H9 (cell line): ENCODE measurements at regions not wholly inside any gene's neighbourhood (a gene's known extent, or its start where the extent isn't known, plus 50 kb on each side); places are given as distances from the start of the nearest gene placed in this dataset.
"Not testable (repeated sequence)": the region's sequence is repeated elsewhere in the genome, so short reads cannot be mapped to it uniquely, and the experiment has no call there.

Experiments used
- DNase-seq: peaks from one replicate; pipeline ENCODE4 v3.0.0-alpha.2; 2017
- H2AFZ ChIP-seq: one replicate; pipeline ENCODE4 v1.6.1; 2013; ENCODE audit warnings: mild to moderate bottlenecking, low read length, control low read depth, moderate library complexity
- H2AK5ac ChIP-seq: 2 replicates; pipeline ENCODE4 v1.6.1; 2013; ENCODE audit warnings: low read length, control low read depth, mixed read lengths; ENCODE audit not compliant: insufficient read length
- H2BK120ac ChIP-seq: one replicate; pipeline ENCODE4 v1.6.1; 2013; ENCODE audit warnings: low read depth, mild to moderate bottlenecking, low read length, control low read depth, inconsistent platforms; ENCODE audit not compliant: poor library complexity, severe bottlenecking
- H2BK12ac ChIP-seq: 2 replicates; pipeline ENCODE4 v1.6.1; 2013; ENCODE audit warnings: low read length, control low read depth, mixed read lengths, low read depth; ENCODE audit not compliant: insufficient read length
- H2BK15ac ChIP-seq: 2 replicates; pipeline ENCODE4 v1.6.1; 2013; ENCODE audit warnings: low read depth, low read length, control low read depth
- H2BK20ac ChIP-seq: one replicate; pipeline ENCODE4 v1.6.1; 2013; ENCODE audit warnings: low read depth, mild to moderate bottlenecking, low read length, control low read depth, inconsistent platforms; ENCODE audit not compliant: poor library complexity, severe bottlenecking
- H2BK5ac ChIP-seq: 2 replicates; pipeline ENCODE4 v1.6.1; 2013; ENCODE audit warnings: low read length, control low read depth, mixed read lengths; ENCODE audit not compliant: insufficient read length
- H3K14ac ChIP-seq: 2 replicates; pipeline ENCODE4 v1.6.1; 2013; ENCODE audit warnings: low read length, control low read depth; ENCODE audit not compliant: insufficient read depth
- H3K18ac ChIP-seq: 2 replicates; pipeline ENCODE4 v1.6.1; 2013; ENCODE audit warnings: low read depth, mild to moderate bottlenecking, mixed read lengths, low read length, control low read depth; ENCODE audit not compliant: insufficient read length
- H3K23ac ChIP-seq: 2 replicates; pipeline ENCODE4 v1.6.1; 2013; ENCODE audit warnings: low read length, control low read depth, mixed read lengths, low read depth; ENCODE audit not compliant: insufficient read length
- H3K23me2 ChIP-seq: 2 replicates; pipeline ENCODE4 v1.6.1; 2013; ENCODE audit warnings: low read depth, mild to moderate bottlenecking, mixed read lengths, low read length, control low read depth; ENCODE audit not compliant: insufficient read length, poor library complexity, severe bottlenecking
- H3K27ac ChIP-seq: 2 replicates; pipeline ENCODE4 v1.5.1; 2013; ENCODE audit warnings: low read length, control low read depth, mixed read lengths, low read depth; ENCODE audit not compliant: insufficient read length
- H3K27me3 ChIP-seq: 2 replicates; pipeline ENCODE4 v1.6.1; 2013; ENCODE audit warnings: low read length, control low read depth, inconsistent platforms; ENCODE audit not compliant: insufficient read depth
- H3K4ac ChIP-seq: 2 replicates; pipeline ENCODE4 v1.6.1; 2013; ENCODE audit warnings: low read depth, mild to moderate bottlenecking, control low read depth, inconsistent platforms, low read length, moderate library complexity
- H3K4me1 ChIP-seq: 2 replicates; pipeline ENCODE4 v1.6.1; 2013; ENCODE audit warnings: low read length, control low read depth, inconsistent platforms; ENCODE audit not compliant: insufficient read depth
- H3K4me2 ChIP-seq: 2 replicates; pipeline ENCODE4 v1.6.1; 2013; ENCODE audit warnings: low read length, control low read depth, mixed read lengths; ENCODE audit not compliant: insufficient read length, insufficient read depth
- H3K56ac ChIP-seq: 2 replicates; pipeline ENCODE4 v1.6.1; 2013; ENCODE audit warnings: low read depth, mild to moderate bottlenecking, mixed read lengths, low read length, control low read depth; ENCODE audit not compliant: insufficient read length
- H3K79me1 ChIP-seq: 2 replicates; pipeline ENCODE4 v1.6.1; 2013; ENCODE audit warnings: low read depth, mild to moderate bottlenecking, moderate library complexity, low read length, control low read depth, inconsistent platforms; ENCODE audit not compliant: insufficient read depth, poor library complexity, severe bottlenecking
- H3K79me2 ChIP-seq: 2 replicates; pipeline ENCODE4 v1.6.1; 2013; ENCODE audit warnings: low read length, control low read depth, inconsistent platforms; ENCODE audit not compliant: insufficient read depth
- H3K9ac ChIP-seq: 2 replicates; pipeline ENCODE4 v1.6.1; 2013; ENCODE audit warnings: low read length, control low read depth, mixed read lengths; ENCODE audit not compliant: insufficient read length; ENCODE audit errors: extremely low read depth
- H3K9me3 ChIP-seq: one replicate; pipeline ENCODE4 v1.6.1; 2013; ENCODE audit warnings: low read depth, low read length, inconsistent platforms; ENCODE audit not compliant: control insufficient read depth
- H3T11ph ChIP-seq: one replicate; pipeline ENCODE4 v1.6.1; 2013; ENCODE audit warnings: mild to moderate bottlenecking, low read length, control low read depth, inconsistent platforms
- H4K20me1 ChIP-seq: one replicate; pipeline ENCODE4 v1.6.1; 2013; ENCODE audit not compliant: control insufficient read depth, insufficient read length, insufficient read depth
- H4K5ac ChIP-seq: 2 replicates; pipeline ENCODE4 v1.6.1; 2013; ENCODE audit warnings: low read depth, mild to moderate bottlenecking, mixed read lengths, low read length, control low read depth; ENCODE audit not compliant: insufficient read length
- H4K8ac ChIP-seq: replicated peaks from 2 replicates; pipeline ENCODE4 v1.6.1; 2013; ENCODE audit warnings: low read length, control low read depth, mixed read lengths, low read depth; ENCODE audit not compliant: insufficient read length
- H4K91ac ChIP-seq: 2 replicates; pipeline ENCODE4 v1.6.1; 2013; ENCODE audit warnings: low read depth, mild to moderate bottlenecking, moderate library complexity, mixed read lengths, low read length, control low read depth; ENCODE audit not compliant: insufficient read length
- H3K27ac Mint-ChIP-seq, 3 experiments: 2 replicates in 2 of 3; 3 replicates in 1 of 3; pipeline ENCODE4 v1.8.0; 2020 to 2021; ENCODE audit warnings: mixed read lengths in 3 of 3, mild to moderate bottlenecking in 1 of 3, moderate library complexity in 1 of 3
- H3K27me3 Mint-ChIP-seq: 2 replicates; pipeline ENCODE4 v1.8.0; 2021; ENCODE audit warnings: low read depth, mild to moderate bottlenecking, moderate library complexity, mixed read lengths
- H3K36me3 Mint-ChIP-seq, 3 experiments: 2 replicates in 2 of 3; 3 replicates in 1 of 3; pipeline ENCODE4 v1.8.0; 2020 to 2021; ENCODE audit warnings: low read depth in 3 of 3, mixed read lengths in 3 of 3; ENCODE audit not compliant: insufficient read depth in 1 of 3
- H3K4me1 Mint-ChIP-seq, 2 experiments: 2 replicates each; pipeline ENCODE4 v1.8.0; 2020; ENCODE audit warnings: mixed read lengths in 2 of 2
- H3K4me3 Mint-ChIP-seq, 2 experiments: 2 replicates in 1 of 2; 3 replicates in 1 of 2; pipeline ENCODE4 v1.8.0; 2020 to 2021; ENCODE audit warnings: mild to moderate bottlenecking in 2 of 2, mixed read lengths in 2 of 2, moderate library complexity in 1 of 2
- H3K9me3 Mint-ChIP-seq, 2 experiments: 2 replicates in 1 of 2; 3 replicates in 1 of 2; pipeline ENCODE4 v1.8.0; 2020; ENCODE audit warnings: mild to moderate bottlenecking in 2 of 2, mixed read lengths in 2 of 2, moderate library complexity in 1 of 2
- WGBS: extraction: QIAGEN DNeasy Blood & Tissue Kit; methylation state at CpG from one replicate; pipeline ENCODE4 v1.1.7; 2013; ENCODE audit warnings: missing lambda C conversion rate, low lambda C conversion rate, mixed read lengths; ENCODE audit not compliant: insufficient read length; ENCODE audit errors: extremely low coverage; 5-methylcytosine and 5-hydroxymethylcytosine counted together
- TF ChIP-seq, protein P1 (sequence below): fragments of 200-600 bp; sonication (generic); conservative IDR thresholded peaks from 3 replicates; pipeline ENCODE4 v1.8.0; 2021; ENCODE audit warnings: antibody characterized with exemption, mild to moderate bottlenecking

DNA sequence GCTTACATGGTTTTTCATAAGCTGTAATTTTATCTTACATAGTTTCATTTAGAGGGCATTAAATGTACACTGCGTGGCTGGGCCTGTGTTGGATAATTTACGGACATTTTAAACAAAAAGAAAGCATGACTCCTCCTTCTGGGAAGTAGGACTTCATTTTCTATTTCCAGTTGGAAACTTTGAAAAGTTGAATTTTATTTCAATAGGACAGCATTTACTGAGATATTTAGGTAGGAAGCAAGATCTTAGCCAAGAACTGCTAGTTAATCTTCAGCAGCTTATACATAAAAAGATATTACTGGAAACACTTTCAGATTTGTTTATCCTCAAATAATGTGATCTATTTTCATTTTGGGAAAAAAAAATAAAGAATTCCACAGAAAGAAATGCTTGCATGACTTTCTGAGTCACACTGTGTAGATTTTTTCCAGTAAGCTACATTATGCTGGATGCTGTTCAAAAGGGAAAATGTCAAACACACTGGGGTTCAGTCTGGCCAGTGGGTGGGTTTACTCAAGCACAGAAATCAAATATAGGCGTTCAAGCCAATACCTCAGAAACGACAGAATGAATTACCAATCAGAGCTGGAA, 239.4 kb upstream of the KRR1 start:
- Histone ChIP-seq H2BK12ac (no peak overlapping the region), H2BK15ac (no peak overlapping the region), H3K9me3 (no peaks in the 10 kb centered on the region), H3K14ac (no peak overlapping the region), H4K5ac (no peak overlapping the region), H4K8ac (no peak overlapping the region), H2BK20ac (no peak overlapping the region), H2BK5ac (no peak overlapping the region), H3K18ac (no peak overlapping the region), H2AFZ (no peak overlapping the region), H3K4me2 (no peak overlapping the region), H3T11ph (no peak overlapping the region), H2AK5ac (no peak overlapping the region), H3K23ac (no peak overlapping the region), H2BK120ac (no peak overlapping the region), H3K79me1 (no peaks in the 10 kb centered on the region), H3K23me2 (no peaks in the 10 kb centered on the region), H3K56ac (no peak overlapping the region), H3K9ac (no peak overlapping the region), H3K27ac (no peak overlapping the region), H3K4me1 (no peaks in the 10 kb centered on the region; the same call in 1 of the 2 replicates), H3K27me3 (no peaks in the 10 kb centered on the region), H3K4ac (no peak overlapping the region), H3K79me2 (no peaks in the 10 kb centered on the region), H4K20me1 (no peaks in the 10 kb centered on the region), H4K91ac (no peak overlapping the region)
- TF ChIP-seq, protein P1, sequence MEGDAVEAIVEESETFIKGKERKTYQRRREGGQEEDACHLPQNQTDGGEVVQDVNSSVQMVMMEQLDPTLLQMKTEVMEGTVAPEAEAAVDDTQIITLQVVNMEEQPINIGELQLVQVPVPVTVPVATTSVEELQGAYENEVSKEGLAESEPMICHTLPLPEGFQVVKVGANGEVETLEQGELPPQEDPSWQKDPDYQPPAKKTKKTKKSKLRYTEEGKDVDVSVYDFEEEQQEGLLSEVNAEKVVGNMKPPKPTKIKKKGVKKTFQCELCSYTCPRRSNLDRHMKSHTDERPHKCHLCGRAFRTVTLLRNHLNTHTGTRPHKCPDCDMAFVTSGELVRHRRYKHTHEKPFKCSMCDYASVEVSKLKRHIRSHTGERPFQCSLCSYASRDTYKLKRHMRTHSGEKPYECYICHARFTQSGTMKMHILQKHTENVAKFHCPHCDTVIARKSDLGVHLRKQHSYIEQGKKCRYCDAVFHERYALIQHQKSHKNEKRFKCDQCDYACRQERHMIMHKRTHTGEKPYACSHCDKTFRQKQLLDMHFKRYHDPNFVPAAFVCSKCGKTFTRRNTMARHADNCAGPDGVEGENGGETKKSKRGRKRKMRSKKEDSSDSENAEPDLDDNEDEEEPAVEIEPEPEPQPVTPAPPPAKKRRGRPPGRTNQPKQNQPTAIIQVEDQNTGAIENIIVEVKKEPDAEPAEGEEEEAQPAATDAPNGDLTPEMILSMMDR = no peak
- H3K4me1 Mint-ChIP-seq = peaks cover 4 to 8% of the 10 kb centered on the region in 2 experiments; a peak in 2 of 4 replicates
- no peak overlapping the region for H3K27ac Mint-ChIP-seq
- H3K4me3 Mint-ChIP-seq = no peak overlapping the region
- no CpG with 5 or more reads among the region's 4 CpGs for WGBS
- no peaks in the 10 kb centered on the region for H3K36me3 Mint-ChIP-seq
- DNase-seq = no peak
- H3K9me3 Mint-ChIP-seq = no peaks in the 10 kb centered on the region
- H3K27me3 Mint-ChIP-seq = peaks cover 2% of the 10 kb centered on the region; the same call in 1 of the 2 replicates

GRCh38 chr12:75748990-75749389, 237.6 kb upstream of the KRR1 start:
- H4K91ac ChIP-seq, H4K20me1 ChIP-seq, H3K9me3 ChIP-seq, H3K9me3 Mint-ChIP-seq, H3K4ac ChIP-seq, H2BK15ac ChIP-seq, H3K23ac ChIP-seq, H3K14ac ChIP-seq, H3K36me3 Mint-ChIP-seq, H3K27ac ChIP-seq, H2BK120ac ChIP-seq, H3K4me3 Mint-ChIP-seq, H2BK20ac ChIP-seq, H2AFZ ChIP-seq, H4K5ac ChIP-seq, H3K27me3 ChIP-seq, H3K56ac ChIP-seq, H2BK12ac ChIP-seq, H3K23me2 ChIP-seq, H3K4me2 ChIP-seq, H3K79me2 ChIP-seq, H3T11ph ChIP-seq, H3K9ac ChIP-seq, H3K4me1 ChIP-seq, H3K18ac ChIP-seq, H2AK5ac ChIP-seq, H4K8ac ChIP-seq, H2BK5ac ChIP-seq, H3K79me1 ChIP-seq, H3K27me3 Mint-ChIP-seq, DNase-seq, H3K27ac Mint-ChIP-seq: not testable (repeated sequence)
- peaks cover 8 to 23% of the 10 kb centered on the region in 2 experiments; a peak in 3 of 4 replicates for H3K4me1 Mint-ChIP-seq
- WGBS = no CpG with 5 or more reads among the region's 3 CpGs
